NCI-H1694 treated with DMSO at 0.1 percent for 48 hours (cell line): ENCODE measurements at regions not wholly inside any gene's neighbourhood (a gene's known extent, or its start where the extent isn't known, plus 50 kb on each side); places are given as distances from the start of the nearest gene placed in this dataset.
A peak's percentile ranks its signal among the peaks of the same experiment; 100 is the strongest.

Experiments
- DNase-seq: peaks from one replicate; lab custom pipeline; 2025; lab: John Stamatoyannopoulos, UW

GRCh38 chr10:116792817-116793216 lies 50.5 kb upstream of the HSPA12A start:
- no peak for DNase-seq

- DNase-seq: no peak
Observed at GRCh38 chr10:116796469-116796868, 52.8 kb upstream of the ENO4 start.

- peak; percentile 43 for DNase-seq
Observed at GRCh38 chr10:116796910-116797513, 52.3 kb upstream of the ENO4 start.

GRCh38 chr10:116798859-116799258 lies 50.4 kb upstream of the ENO4 start:
- DNase-seq: no peak
